ENCODE measurements at regions not wholly inside any gene's neighbourhood (a gene's known extent, or its start where the extent isn't known, plus 50 kb on each side); places are given as distances from the start of the nearest gene placed in this dataset.
"Not testable (repeated sequence)": the region's sequence is repeated elsewhere in the genome, so short reads cannot be mapped to it uniquely, and the experiment has no call there.

GRCh38 chr5:36739751-36740221 lies 133.4 kb downstream of the SLC1A3 start:
- H3K4me3 ChIP-seq (ENCODE audit: low read length): no peak overlapping the region
- peaks cover 5% of the 10 kb centered on the region for H3K4me1 ChIP-seq (ENCODE audit: control insufficient read depth, insufficient read depth, low read length)
- intact Hi-C loops (cut with DNase I): loop anchor here in 3 of 4 donors (5.0 to 10.0 kb wide), 4 partner anchors 125 to 265 kb away; partner anchors contain the start of gene NIPBL (in 1 of the 3)
- H3K27me3 ChIP-seq (ENCODE audit: control insufficient read depth, insufficient read depth): no peaks in the 10 kb centered on the region
- H3K27ac ChIP-seq (ENCODE audit: low read length): no peak overlapping the region
- peak; percentile 48 to 87 (median 75) for DNase-seq
- peaks cover 2% of the 10 kb centered on the region for H3K9me3 ChIP-seq (ENCODE audit: control insufficient read depth, low read length)
- WGBS: 13% methylated on average over 5 of the region's 5 CpGs
- peak in 1 of 2 donors; percentile 33 for ATAC-seq

GRCh38 chr5:36740259-36740898 lies 134.0 kb downstream of the SLC1A3 start:
- no peak overlapping the region for H3K4me3 ChIP-seq (ENCODE audit: low read length)
- ATAC-seq (no peak), DNase-seq (no peak)
- peaks cover 5% of the 10 kb centered on the region for H3K4me1 ChIP-seq (ENCODE audit: control insufficient read depth, insufficient read depth, low read length)
- H3K27ac ChIP-seq (ENCODE audit: low read length): no peak overlapping the region
- intact Hi-C loops (cut with DNase I): loop anchor here in 2 of 4 donors (5.0 to 10.0 kb wide), 3 partner anchors 124 to 264 kb away; no protein-coding TSS in a partner anchor
- H3K27me3 ChIP-seq (ENCODE audit: control insufficient read depth, insufficient read depth): no peaks in the 10 kb centered on the region
- 60% methylated on average over 8 of the region's 8 CpGs for WGBS
- no peaks in the 10 kb centered on the region for H3K9me3 ChIP-seq (ENCODE audit: control insufficient read depth, low read length)

- 50% methylated on average over 7 of the region's 7 CpGs for WGBS
- Histone ChIP-seq H3K27me3 (ENCODE audit: control insufficient read depth, insufficient read depth) (no peaks in the 10 kb centered on the region), H3K27ac (ENCODE audit: low read length) (no peak overlapping the region), H3K4me3 (ENCODE audit: low read length) (no peak overlapping the region), H3K9me3 (ENCODE audit: control insufficient read depth, low read length) (no peaks in the 10 kb centered on the region), H3K4me1 (ENCODE audit: control insufficient read depth, insufficient read depth, low read length) (peaks cover 5% of the 10 kb centered on the region)
- DNase-seq: no peak
- intact Hi-C loops (cut with DNase I): loop anchor here in 2 of 4 donors (5.0 to 10.0 kb wide), 3 partner anchors 124 to 264 kb away; no protein-coding TSS in a partner anchor
- no peak for ATAC-seq
Measured at GRCh38 chr5:36741128-36741527, 134.7 kb downstream of the SLC1A3 start.

- DNase-seq (peak; percentile 63 to 86 (median 82)), ATAC-seq (no peak)
- intact Hi-C loops (cut with DNase I): loop anchor here in 2 of 4 donors (5.0 to 10.0 kb wide), 3 partner anchors 121 to 261 kb away; no protein-coding TSS in a partner anchor
- Histone ChIP-seq H3K4me1 (ENCODE audit: control insufficient read depth, insufficient read depth, low read length) (peaks cover 5% of the 10 kb centered on the region), H3K27ac (ENCODE audit: low read length) (no peak overlapping the region), H3K27me3 (ENCODE audit: control insufficient read depth, insufficient read depth) (no peaks in the 10 kb centered on the region), H3K4me3 (ENCODE audit: low read length) (peak overlapping the region; percentile 55), H3K9me3 (ENCODE audit: control insufficient read depth, low read length) (no peaks in the 10 kb centered on the region)
- WGBS: 14% methylated on average over 22 of the region's 22 CpGs
Measured at GRCh38 chr5:36743891-36744772, 132.4 kb upstream of the NIPBL start.

DNA sequence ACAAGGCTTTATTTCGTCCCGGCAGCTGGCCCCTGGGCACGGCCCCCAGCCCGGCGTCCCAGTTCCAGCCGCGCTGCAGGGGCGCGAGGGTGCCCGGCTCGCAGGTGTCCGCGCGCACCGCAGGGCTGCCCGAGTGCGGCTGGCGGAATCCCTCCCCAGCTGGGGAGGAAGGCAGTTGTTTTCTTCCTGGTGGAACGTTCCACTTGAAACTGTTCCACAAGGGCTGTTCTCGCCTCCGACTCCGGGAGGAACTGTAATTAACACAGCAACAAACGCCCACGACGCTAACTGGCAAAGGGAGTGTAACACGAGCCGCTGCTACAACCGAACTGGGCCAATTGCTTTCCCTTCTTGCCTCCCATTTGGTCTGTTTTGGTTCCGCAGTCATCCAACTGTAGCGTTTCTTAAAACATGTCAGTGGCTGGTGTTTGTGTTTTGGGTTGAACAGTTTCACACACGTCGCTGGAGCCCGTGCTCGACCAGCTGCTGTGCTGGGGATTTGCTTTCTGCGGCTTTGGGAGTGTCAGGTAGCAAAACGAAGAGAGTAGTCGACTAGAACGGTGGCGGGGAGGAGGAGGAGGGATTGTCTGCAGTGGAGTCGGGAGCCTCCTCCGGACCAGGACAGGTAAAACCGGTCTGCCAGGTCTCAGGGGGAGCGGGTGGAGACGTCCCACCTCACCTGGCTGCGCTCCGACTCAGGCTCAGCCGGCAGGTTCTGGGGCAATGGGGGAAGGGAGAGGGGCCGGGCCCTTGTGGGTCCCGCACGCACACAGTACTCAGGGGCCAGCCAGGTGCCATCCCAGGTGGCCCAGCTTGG lies 131.6 kb upstream of the NIPBL start:
- H3K27me3 ChIP-seq (ENCODE audit: control insufficient read depth, insufficient read depth): no peaks in the 10 kb centered on the region
- no peaks in the 10 kb centered on the region for H3K9me3 ChIP-seq (ENCODE audit: control insufficient read depth, low read length)
- peak overlapping the region; percentile 55 for H3K4me3 ChIP-seq (ENCODE audit: low read length)
- DNase-seq (peak; percentile 52 to 77 (median 57)), ATAC-seq (peak; percentile 84 to 86)
- H3K4me1 ChIP-seq (ENCODE audit: control insufficient read depth, insufficient read depth, low read length): peaks cover 5% of the 10 kb centered on the region
- intact Hi-C loops (cut with DNase I): loop anchor here in 2 of 4 donors (5.0 to 10.0 kb wide), 3 partner anchors 120 to 260 kb away; no protein-coding TSS in a partner anchor
- 2% methylated on average over 50 of the region's 50 CpGs for WGBS
- H3K27ac ChIP-seq (ENCODE audit: low read length): no peak overlapping the region

- not testable (repeated sequence) for DNase-seq; H3K9me3 ChIP-seq (ENCODE audit: control insufficient read depth, low read length); ATAC-seq; H3K4me1 ChIP-seq (ENCODE audit: control insufficient read depth, insufficient read depth, low read length); H3K4me3 ChIP-seq (ENCODE audit: low read length); H3K27me3 ChIP-seq (ENCODE audit: control insufficient read depth, insufficient read depth); H3K27ac ChIP-seq (ENCODE audit: low read length)
- intact Hi-C loops (cut with DNase I): loop anchor here in 2 of 4 donors (10.0 kb wide), 2 partner anchors 117 to 257 kb away; no protein-coding TSS in a partner anchor
- WGBS: over 99% methylated on average over 3 of the region's 4 CpGs
Measured at GRCh38 chr5:36747794-36748193, 128.8 kb upstream of the NIPBL start.

- no peak for DNase-seq
- Histone ChIP-seq H3K4me1 (ENCODE audit: control insufficient read depth, insufficient read depth, low read length) (no peaks in the 10 kb centered on the region), H3K9me3 (ENCODE audit: control insufficient read depth, low read length) (no peaks in the 10 kb centered on the region), H3K27me3 (ENCODE audit: control insufficient read depth, insufficient read depth) (no peaks in the 10 kb centered on the region), H3K27ac (ENCODE audit: low read length) (no peak overlapping the region), H3K4me3 (ENCODE audit: low read length) (no peak overlapping the region)
- WGBS: 94% methylated on average over 1 of the region's 1 CpG
- intact Hi-C loops (cut with DNase I): loop anchor here in 1 of 4 donors (10.0 kb wide), 1 partner anchor 113 kb away; no protein-coding TSS in a partner anchor
- no peak for ATAC-seq
Measured at GRCh38 chr5:36751886-36752285, 124.7 kb upstream of the NIPBL start.

DNA sequence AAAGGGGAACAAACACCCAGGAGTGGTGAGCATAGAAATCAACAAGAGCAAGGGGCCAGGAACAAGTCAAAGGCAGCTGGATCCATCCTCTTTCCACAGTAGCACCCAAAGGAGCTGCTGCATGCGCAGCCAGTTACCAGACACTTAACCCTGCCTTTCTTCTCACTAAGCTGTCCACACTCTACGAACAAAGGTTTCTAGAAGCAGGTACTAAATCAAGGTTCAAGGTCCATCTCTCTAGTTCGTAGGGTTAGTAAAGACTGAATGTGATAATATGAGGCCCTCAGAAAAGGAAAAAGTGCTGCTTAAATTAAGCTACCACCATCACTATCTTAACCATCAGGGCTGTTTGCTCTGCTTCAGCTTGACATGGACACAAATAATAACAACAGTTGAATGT lies 121.2 kb upstream of the NIPBL start:
- no peak for ATAC-seq
- Histone ChIP-seq H3K4me1 (ENCODE audit: control insufficient read depth, insufficient read depth, low read length) (no peaks in the 10 kb centered on the region), H3K4me3 (ENCODE audit: low read length) (no peak overlapping the region), H3K27me3 (ENCODE audit: control insufficient read depth, insufficient read depth) (no peaks in the 10 kb centered on the region), H3K27ac (ENCODE audit: low read length) (no peak overlapping the region), H3K9me3 (ENCODE audit: control insufficient read depth, low read length) (no peaks in the 10 kb centered on the region)
- WGBS: 82% methylated on average over 3 of the region's 3 CpGs
- intact Hi-C loops (cut with DNase I): loop anchor here in 1 of 4 donors (10.0 kb wide), 1 partner anchor 109 kb away; no protein-coding TSS in a partner anchor
- no peak for DNase-seq

GRCh38 chr5:36755920-36756488 lies 120.6 kb upstream of the NIPBL start:
- 88% methylated on average over 1 of the region's 1 CpG for WGBS
- intact Hi-C loops (cut with DNase I): loop anchor here in 1 of 4 donors (10.0 kb wide), 1 partner anchor 109 kb away; no protein-coding TSS in a partner anchor
- Histone ChIP-seq H3K4me1 (ENCODE audit: control insufficient read depth, insufficient read depth, low read length) (no peaks in the 10 kb centered on the region), H3K4me3 (ENCODE audit: low read length) (no peak overlapping the region), H3K27me3 (ENCODE audit: control insufficient read depth, insufficient read depth) (no peaks in the 10 kb centered on the region), H3K27ac (ENCODE audit: low read length) (no peak overlapping the region), H3K9me3 (ENCODE audit: control insufficient read depth, low read length) (no peaks in the 10 kb centered on the region)
- no peak for DNase-seq
- no peak for ATAC-seq

GRCh38 chr5:36756848-36757247 lies 119.7 kb upstream of the NIPBL start:
- Histone ChIP-seq H3K4me1 (ENCODE audit: control insufficient read depth, insufficient read depth, low read length) (no peaks in the 10 kb centered on the region), H3K27me3 (ENCODE audit: control insufficient read depth, insufficient read depth) (no peaks in the 10 kb centered on the region), H3K27ac (ENCODE audit: low read length) (no peak overlapping the region), H3K9me3 (ENCODE audit: control insufficient read depth, low read length) (no peaks in the 10 kb centered on the region), H3K4me3 (ENCODE audit: low read length) (no peak overlapping the region)
- DNase-seq: no peak
- intact Hi-C loops (cut with DNase I): loop anchor here in 1 of 4 donors (10.0 kb wide), 1 partner anchor 108 kb away; no protein-coding TSS in a partner anchor
- no peak for ATAC-seq
- 96% methylated on average over 2 of the region's 2 CpGs for WGBS

All from right cardiac atrium (tissue), 5 donors.